ENCODE measurements at regions not wholly inside any gene's neighbourhood (a gene's known extent, or its start where the extent isn't known, plus 50 kb on each side); places are given as distances from the start of the nearest gene placed in this dataset.

GRCh38 chr2:238669581-238670080 lies 178.3 kb upstream of the TWIST2 start:
- TF ChIP-seq CTCF (IDR thresholded peaks at IDR 0.05) (no peak), EZH2 (IDR thresholded peaks at IDR 0.05; ENCODE audit: borderline replicate concordance, insufficient read depth, low read depth, low read length, poor library complexity, severe bottlenecking) (no peak)

All from B cell (primary cell).